Duodenal mucosa (tissue), 2 donors: ENCODE measurements at regions not wholly inside any gene's neighbourhood (a gene's known extent, or its start where the extent isn't known, plus 50 kb on each side); places are given as distances from the start of the nearest gene placed in this dataset.
"Not testable (repeated sequence)": the region's sequence is repeated elsewhere in the genome, so short reads cannot be mapped to it uniquely, and the experiment has no call there.

Source experiments
- H3K27ac ChIP-seq: one replicate; pipeline ENCODE4 v1.7.0; 2013; ENCODE audit warnings: low read depth, low read length
- H3K27me3 ChIP-seq, 2 donors: one replicate each; pipeline ENCODE4 v1.7.0; 2013; ENCODE audit warnings: low read length in 2 of 2, control low read depth in 1 of 2; ENCODE audit not compliant: insufficient read depth in 2 of 2, control insufficient read depth in 1 of 2
- H3K36me3 ChIP-seq, 2 donors: one replicate each; pipeline ENCODE4 v1.7.0; 2013; ENCODE audit warnings: low read length in 2 of 2, control low read depth in 1 of 2; ENCODE audit not compliant: insufficient read depth in 2 of 2, control insufficient read depth in 1 of 2
- H3K4me1 ChIP-seq, 2 donors: one replicate each; pipeline ENCODE4 v1.7.0; 2013; ENCODE audit warnings: low read length in 2 of 2, control low read depth in 1 of 2; ENCODE audit not compliant: insufficient read depth in 2 of 2, control insufficient read depth in 1 of 2
- H3K4me3 ChIP-seq, 2 donors: one replicate each; pipeline ENCODE4 v1.7.0; 2013; ENCODE audit warnings: low read length in 2 of 2, low read depth in 1 of 2
- H3K9ac ChIP-seq, 2 donors: one replicate each; pipeline ENCODE4 v1.7.0; 2013; ENCODE audit warnings: low read length in 2 of 2, low read depth in 1 of 2
- H3K9me3 ChIP-seq, 2 donors: one replicate each; pipeline ENCODE4 v1.7.0; 2013; ENCODE audit warnings: low read length in 2 of 2, control low read depth in 1 of 2; ENCODE audit not compliant: control insufficient read depth in 1 of 2

DNA sequence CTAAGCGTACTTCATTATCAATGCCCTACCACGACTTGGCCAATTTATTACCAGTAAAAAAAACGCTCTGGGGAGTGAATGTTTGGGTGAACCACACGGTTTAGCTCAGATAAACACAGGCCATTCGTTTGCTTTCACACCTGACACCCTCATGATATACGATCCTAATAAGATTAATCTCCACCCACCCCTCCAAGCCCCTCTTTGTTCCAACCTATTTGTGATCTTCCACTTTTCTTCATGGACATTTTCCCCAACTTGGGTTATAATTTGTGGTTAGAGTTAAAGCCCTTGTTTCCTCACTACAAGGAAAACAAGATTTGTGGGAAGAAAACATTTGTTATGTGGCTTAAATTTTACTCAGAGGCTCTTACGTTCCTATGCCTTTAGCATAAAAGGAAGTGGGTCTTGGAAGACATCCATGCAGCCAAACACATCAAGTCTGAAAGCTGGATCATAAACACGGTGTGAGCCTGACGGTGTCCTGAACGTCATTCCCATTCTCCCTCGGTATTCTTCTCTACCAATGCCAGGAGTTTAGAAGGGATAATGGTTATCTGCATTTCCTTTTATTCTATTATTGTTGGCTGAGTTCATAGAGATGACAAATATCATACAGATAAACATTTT, 518.9 kb downstream of the NR2F2 start:
- Histone ChIP-seq H3K36me3 (no peaks in the 10 kb centered on the region), H3K4me3 (no peak overlapping the region), H3K27me3 (no peaks in the 10 kb centered on the region)

GRCh38 chr15:96851613-96852012, 521.1 kb downstream of the NR2F2 start:
- Histone ChIP-seq H3K9me3 (no peaks in the 10 kb centered on the region), H3K4me1 (no peaks in the 10 kb centered on the region), H3K27me3 (no peaks in the 10 kb centered on the region), H3K27ac (no peak overlapping the region), H3K9ac (no peak overlapping the region), H3K4me3 (no peak overlapping the region), H3K36me3 (no peaks in the 10 kb centered on the region)

More for the DNA sequence above, 518.9 kb downstream of the NR2F2 start:
- Histone ChIP-seq H3K27ac (no peak overlapping the region), H3K9ac (no peak overlapping the region), H3K9me3 (peaks cover 0 to 4% of the 10 kb centered on the region in 2 donors), H3K4me1 (no peaks in the 10 kb centered on the region)

GRCh38 chr15:96858694-96859093, 528.2 kb downstream of the NR2F2 start:
- H3K36me3 ChIP-seq: no peaks in the 10 kb centered on the region
- H3K9ac ChIP-seq: no peak overlapping the region
- no peak overlapping the region for H3K27ac ChIP-seq
- H3K9me3 ChIP-seq: no peaks in the 10 kb centered on the region
- no peaks in the 10 kb centered on the region for H3K4me1 ChIP-seq
- H3K4me3 ChIP-seq: no peak overlapping the region
- no peaks in the 10 kb centered on the region for H3K27me3 ChIP-seq

GRCh38 chr15:96860741-96861140, 530.2 kb downstream of the NR2F2 start:
- Histone ChIP-seq H3K4me3 (no peak overlapping the region), H3K36me3 (no peaks in the 10 kb centered on the region), H3K4me1 (no peaks in the 10 kb centered on the region), H3K9ac (no peak overlapping the region), H3K27me3 (no peaks in the 10 kb centered on the region), H3K27ac (no peak overlapping the region), H3K9me3 (no peaks in the 10 kb centered on the region)

- Histone ChIP-seq H3K27me3 (no peaks in the 10 kb centered on the region), H3K4me1 (no peaks in the 10 kb centered on the region), H3K36me3 (no peaks in the 10 kb centered on the region), H3K27ac (no peak overlapping the region), H3K4me3 (no peak overlapping the region), H3K9me3 (peaks cover 0 to 3% of the 10 kb centered on the region in 2 donors), H3K9ac (no peak overlapping the region)
Measured at GRCh38 chr15:96867992-96868391, 537.5 kb downstream of the NR2F2 start.

GRCh38 chr15:96869122-96869521, 538.6 kb downstream of the NR2F2 start:
- H3K27me3 ChIP-seq: no peaks in the 10 kb centered on the region
- H3K27ac ChIP-seq: no peak overlapping the region
- no peaks in the 10 kb centered on the region for H3K4me1 ChIP-seq
- H3K9me3 ChIP-seq: peaks cover 0 to 3% of the 10 kb centered on the region in 2 donors
- H3K4me3 ChIP-seq: no peak overlapping the region
- no peaks in the 10 kb centered on the region for H3K36me3 ChIP-seq
- H3K9ac ChIP-seq: no peak overlapping the region

GRCh38 chr15:96869790-96870189, 539.3 kb downstream of the NR2F2 start:
- Histone ChIP-seq H3K27ac (no peak overlapping the region), H3K9ac (no peak overlapping the region), H3K4me3 (no peak overlapping the region), H3K4me1 (no peaks in the 10 kb centered on the region), H3K9me3 (peaks cover 0 to 3% of the 10 kb centered on the region in 2 donors), H3K36me3 (no peaks in the 10 kb centered on the region), H3K27me3 (no peaks in the 10 kb centered on the region)

DNA sequence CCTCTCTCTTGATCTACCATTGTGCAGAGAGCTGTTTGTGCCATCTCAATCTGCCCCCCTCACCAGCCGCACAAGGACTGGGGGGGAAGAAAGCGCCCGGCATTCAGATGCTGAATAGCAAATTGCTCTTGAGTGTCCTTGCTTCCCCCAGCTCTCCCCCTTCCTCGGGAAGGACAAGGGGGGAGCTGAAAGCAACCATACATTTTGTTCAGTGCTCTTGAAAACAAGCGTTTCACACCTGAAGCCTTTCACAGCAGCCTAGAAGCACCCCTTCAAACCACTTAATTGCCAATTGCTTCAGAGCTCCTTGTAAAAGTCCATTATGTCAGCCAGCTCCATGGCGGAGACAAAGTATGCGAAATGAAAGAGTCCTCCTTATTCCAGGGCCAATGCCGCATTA, 540.1 kb downstream of the NR2F2 start:
- H3K9me3 ChIP-seq: peaks cover 0 to 3% of the 10 kb centered on the region in 2 donors
- H3K27ac ChIP-seq: no peak overlapping the region
- H3K4me3 ChIP-seq: no peak overlapping the region
- H3K27me3 ChIP-seq: no peaks in the 10 kb centered on the region
- no peaks in the 10 kb centered on the region for H3K36me3 ChIP-seq
- no peak overlapping the region for H3K9ac ChIP-seq
- H3K4me1 ChIP-seq: no peaks in the 10 kb centered on the region

DNA sequence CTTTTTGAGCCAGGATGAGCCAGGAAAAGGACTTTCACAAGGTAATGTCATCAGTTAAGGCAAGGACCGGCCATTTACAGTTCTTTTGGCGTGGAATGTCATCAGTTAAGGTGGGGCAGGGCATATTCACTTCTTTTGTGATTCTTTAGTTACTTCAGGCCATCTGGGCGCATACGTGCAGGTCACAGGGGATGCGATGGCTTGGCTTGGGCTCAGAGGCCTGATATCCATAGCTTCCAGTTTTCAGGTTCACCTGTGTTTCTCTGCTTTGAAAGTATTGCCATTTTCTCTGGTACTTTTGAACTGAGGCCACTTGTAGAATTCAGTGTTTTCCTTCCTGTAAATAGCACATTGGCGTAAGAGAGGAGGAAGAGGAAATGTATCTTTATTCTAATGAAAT, 546.9 kb downstream of the NR2F2 start:
- not testable (repeated sequence) for H3K9me3 ChIP-seq, H3K27ac ChIP-seq, H3K9ac ChIP-seq, H3K4me1 ChIP-seq, H3K4me3 ChIP-seq, H3K27me3 ChIP-seq, H3K36me3 ChIP-seq

DNA sequence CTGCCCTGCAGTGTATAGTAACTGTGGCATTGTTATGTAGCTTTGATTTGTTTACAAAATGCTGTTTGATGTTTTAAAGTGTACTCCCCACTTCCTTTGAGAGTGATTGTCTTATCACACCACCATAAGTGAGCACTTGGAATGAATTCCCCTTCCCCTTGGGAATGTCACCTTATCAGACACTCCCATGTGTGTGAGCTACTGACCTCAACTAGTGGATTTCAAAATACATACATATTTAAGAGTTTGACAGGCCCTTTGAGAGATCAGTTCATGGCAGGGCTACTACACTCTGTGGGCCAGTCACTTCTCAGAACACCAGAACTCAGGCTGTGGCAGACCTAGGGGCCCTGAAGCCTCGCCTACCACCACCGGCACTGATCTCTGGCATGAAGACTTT, 547.6 kb downstream of the NR2F2 start:
- Histone ChIP-seq H3K36me3 (no peaks in the 10 kb centered on the region), H3K4me3 (no peak overlapping the region), H3K27me3 (no peaks in the 10 kb centered on the region), H3K27ac (no peak overlapping the region), H3K9ac (no peak overlapping the region), H3K9me3 (no peaks in the 10 kb centered on the region), H3K4me1 (no peaks in the 10 kb centered on the region)
